SK-N-SH treated with all-trans-retinoic acid at 6 μM for 48 hours (cell line): ENCODE measurements at regions not wholly inside any gene's neighbourhood (a gene's known extent, or its start where the extent isn't known, plus 50 kb on each side); places are given as distances from the start of the nearest gene placed in this dataset.

Experiments used
- ISL1 ChIP-seq: fragments of 250-450 bp; sonication (Bioruptor Pico); IDR thresholded peaks from 2 replicates; pipeline ENCODE4 v2.1.2; 2022; ENCODE audit warnings: mild to moderate bottlenecking, moderate library complexity
- TCF4 ChIP-seq: fragments of 250-450 bp; sonication (Bioruptor Pico); IDR thresholded peaks from 2 replicates; pipeline ENCODE4 v1.8.0; 2021; ENCODE audit warnings: mild to moderate bottlenecking, moderate library complexity, borderline replicate concordance
- TSHZ2 ChIP-seq: fragments of 250-450 bp; sonication (Bioruptor Pico); IDR thresholded peaks from 2 replicates; pipeline ENCODE4 v1.5.0; 2020; ENCODE audit warnings: mild to moderate bottlenecking, moderate library complexity

GRCh38 chr3:80553211-80553610, 785.4 kb upstream of the ROBO1 start:
- TF ChIP-seq TSHZ2 (CRISPR knock-in tag) (no peak), TCF4 (CRISPR knock-in tag) (no peak), ISL1 (CRISPR knock-in tag) (no peak)
